Neural progenitor cell (in vitro differentiated cells): ENCODE measurements at regions not wholly inside any gene's neighbourhood (a gene's known extent, or its start where the extent isn't known, plus 50 kb on each side); places are given as distances from the start of the nearest gene placed in this dataset.

ENCODE experiments used
- EZH2phosphoT487 ChIP-seq: fragments of 200-600 bp; sonication (generic); IDR thresholded peaks from 2 replicates; pipeline ENCODE4 v1.6.1; 2017; ENCODE audit warnings: antibody characterized with exemption
- TF ChIP-seq, protein P1 (sequence below): fragments of 200-600 bp; sonication (generic); IDR thresholded peaks from 2 replicates; pipeline ENCODE4 v1.5.1; 2017; ENCODE audit warnings: antibody characterized with exemption, mild to moderate bottlenecking

DNA sequence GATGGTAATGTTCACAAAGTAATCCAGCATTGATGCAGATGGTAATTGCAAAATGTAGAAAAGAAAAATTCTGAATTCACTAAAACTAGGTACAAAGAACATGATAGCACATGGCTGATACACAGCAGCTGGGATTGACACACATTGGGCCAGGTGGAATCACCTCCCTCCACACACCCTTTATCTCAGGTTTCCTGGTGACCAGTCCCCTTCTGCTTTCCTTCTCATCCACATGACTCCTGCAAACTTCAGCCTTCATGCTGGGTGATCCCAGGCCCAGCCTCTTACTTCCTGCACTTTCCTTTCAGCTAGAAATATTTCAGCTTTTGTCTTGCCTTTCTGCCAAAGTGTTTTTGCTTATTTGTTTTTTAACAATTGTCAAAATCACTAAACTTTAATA, 246.9 kb downstream of the LNPK start:
- TF ChIP-seq, protein P1, sequence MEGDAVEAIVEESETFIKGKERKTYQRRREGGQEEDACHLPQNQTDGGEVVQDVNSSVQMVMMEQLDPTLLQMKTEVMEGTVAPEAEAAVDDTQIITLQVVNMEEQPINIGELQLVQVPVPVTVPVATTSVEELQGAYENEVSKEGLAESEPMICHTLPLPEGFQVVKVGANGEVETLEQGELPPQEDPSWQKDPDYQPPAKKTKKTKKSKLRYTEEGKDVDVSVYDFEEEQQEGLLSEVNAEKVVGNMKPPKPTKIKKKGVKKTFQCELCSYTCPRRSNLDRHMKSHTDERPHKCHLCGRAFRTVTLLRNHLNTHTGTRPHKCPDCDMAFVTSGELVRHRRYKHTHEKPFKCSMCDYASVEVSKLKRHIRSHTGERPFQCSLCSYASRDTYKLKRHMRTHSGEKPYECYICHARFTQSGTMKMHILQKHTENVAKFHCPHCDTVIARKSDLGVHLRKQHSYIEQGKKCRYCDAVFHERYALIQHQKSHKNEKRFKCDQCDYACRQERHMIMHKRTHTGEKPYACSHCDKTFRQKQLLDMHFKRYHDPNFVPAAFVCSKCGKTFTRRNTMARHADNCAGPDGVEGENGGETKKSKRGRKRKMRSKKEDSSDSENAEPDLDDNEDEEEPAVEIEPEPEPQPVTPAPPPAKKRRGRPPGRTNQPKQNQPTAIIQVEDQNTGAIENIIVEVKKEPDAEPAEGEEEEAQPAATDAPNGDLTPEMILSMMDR, result no peak
- TF ChIP-seq EZH2phosphoT487, result no peak
